GM18870 (cell line): ENCODE measurements at regions not wholly inside any gene's neighbourhood (a gene's known extent, or its start where the extent isn't known, plus 50 kb on each side); places are given as distances from the start of the nearest gene placed in this dataset.

Source experiments
- ATAC-seq: cut with Tn5 transposase; IDR thresholded peaks from one replicate; pipeline ENCODE4 v1.9.1; 2021; ENCODE audit warnings: moderate library complexity; ENCODE audit not compliant: unreplicated experiment

DNA sequence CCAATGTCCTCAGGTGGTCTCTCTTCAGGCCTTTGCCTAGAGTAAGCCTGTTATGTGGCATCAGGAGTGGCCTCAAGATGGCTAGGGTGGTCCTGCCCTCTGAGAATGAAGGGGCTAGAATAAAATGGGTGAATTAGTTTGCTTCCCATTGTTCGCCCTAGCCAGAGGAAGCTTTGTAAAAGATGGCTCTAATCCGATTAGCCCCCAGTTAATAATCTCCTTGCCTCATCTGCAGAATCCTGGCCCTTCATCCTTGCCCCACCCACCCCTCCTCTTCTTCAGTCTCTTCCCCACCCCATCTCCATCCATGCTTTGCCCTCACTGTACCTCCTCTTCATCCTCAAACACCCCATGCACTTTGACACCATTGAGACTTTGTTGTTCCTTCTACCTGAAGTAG is 57.4 kb upstream of the LGALSL start:
- no peak for ATAC-seq

DNA sequence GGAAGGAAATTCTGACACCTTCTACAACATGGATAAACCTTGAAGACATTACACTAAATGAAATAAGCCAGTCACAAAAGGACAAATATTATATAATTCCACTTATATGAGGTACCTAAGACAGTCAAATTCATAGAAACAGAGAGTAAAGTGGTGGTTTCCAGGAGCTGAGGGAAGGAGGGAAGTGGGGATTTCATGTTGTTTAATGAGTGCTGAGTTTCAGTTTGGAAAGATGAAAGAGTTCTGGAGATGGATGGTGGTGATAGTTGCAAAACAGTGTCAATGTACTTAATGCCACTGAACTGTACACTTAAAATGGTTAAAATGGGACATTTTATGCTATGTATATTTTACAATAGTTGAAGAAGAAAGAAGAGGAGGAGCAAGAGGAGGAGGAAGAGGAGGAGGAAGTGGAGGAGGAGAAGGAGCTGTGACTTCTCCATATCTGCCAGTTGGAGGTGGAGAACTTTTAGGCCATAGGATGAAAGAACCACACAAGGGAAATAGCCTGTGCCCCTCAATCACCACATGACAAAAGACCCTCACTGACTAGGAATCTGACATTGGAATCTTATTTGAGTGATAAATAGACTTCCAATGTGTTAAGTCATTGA is 55.3 kb upstream of the LGALSL start:
- no peak for ATAC-seq

DNA sequence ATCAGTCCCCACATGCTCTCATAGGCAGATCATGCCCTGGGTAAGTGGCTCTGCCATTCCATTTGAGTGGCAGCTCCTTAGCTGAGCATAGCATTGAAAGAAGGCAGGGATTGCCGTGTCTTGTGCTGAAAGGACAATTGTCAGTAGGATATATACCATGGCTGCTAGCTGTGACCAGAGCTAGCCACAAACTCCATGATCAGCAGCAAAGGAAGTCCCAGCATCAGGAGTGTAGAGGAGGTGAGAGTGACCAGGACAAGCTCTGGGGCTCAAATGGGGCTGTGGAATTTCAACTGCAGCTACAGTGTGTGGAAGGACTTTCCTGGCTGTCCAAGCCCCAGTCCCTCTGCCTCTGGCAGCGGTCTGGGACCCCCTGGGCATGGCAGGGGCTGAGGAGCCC is 54.4 kb upstream of the LGALSL start:
- ATAC-seq: no peak

DNA sequence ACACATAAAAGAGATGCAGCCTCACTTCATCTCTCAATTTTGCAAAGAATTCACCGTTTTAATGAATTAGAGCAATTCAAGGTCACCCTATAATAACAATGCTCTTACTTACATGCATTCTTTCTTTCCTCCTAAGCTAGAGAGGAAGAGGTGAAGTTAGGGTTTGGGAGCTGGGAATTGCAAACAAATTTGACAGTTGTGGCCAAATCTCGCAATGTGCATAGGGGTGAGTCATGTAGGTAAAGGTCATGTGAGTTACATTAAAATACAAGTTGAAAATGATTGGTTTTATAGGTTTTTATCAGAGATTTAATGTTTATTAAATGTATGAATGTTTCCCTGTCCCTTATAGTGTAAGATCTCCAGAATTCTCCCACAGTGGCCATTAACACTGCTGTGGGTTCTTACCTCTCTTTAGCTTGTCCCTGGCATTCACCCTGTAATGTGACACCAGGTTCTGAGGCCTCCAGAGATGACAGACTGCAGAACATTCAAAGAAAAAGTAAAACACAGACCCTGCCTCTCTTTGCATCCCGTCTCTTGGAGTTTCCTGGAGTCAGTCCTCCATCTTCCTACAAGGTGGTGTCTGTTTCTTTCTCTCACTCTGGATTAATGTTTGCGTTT is 53.7 kb upstream of the LGALSL start:
- ATAC-seq: no peak

DNA sequence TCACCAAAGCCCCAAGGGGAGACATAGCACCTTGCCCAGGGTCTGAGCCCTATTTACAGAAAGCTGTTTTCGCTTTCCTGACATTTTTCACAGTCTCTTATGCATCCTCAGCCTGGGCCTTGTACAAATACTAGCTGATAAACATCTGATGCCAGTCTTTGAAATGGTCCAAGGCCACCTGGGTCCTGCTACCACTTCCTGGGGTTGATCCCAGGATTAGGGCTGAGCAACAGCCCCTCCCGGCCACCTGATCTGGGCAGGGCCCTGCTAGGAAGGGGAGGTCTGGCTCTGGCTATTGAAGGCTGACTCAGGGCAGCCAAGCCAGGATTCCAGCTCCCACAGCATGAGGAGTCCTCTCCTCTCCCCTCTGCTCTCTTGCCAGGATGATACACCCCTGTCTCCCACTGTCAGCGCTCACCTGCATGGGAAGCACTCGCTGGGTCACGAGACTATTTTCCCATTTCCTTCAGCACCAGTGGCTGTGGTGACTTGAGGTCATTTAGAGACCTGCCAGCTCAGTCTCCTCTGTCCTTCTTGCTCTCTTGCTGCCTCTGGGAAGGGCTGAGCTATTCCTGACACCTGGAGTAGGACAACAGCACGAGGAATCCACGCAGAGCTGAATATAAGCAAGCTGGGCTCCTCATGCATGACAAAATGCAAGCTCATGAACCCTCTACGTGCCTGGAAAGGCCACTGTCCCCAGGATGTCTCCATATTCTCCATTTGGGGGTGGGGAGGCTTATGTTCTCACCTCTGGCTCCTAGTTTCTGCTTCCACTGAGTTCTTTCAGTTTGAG is 53.0 kb upstream of the LGALSL start:
- ATAC-seq: no peak

DNA sequence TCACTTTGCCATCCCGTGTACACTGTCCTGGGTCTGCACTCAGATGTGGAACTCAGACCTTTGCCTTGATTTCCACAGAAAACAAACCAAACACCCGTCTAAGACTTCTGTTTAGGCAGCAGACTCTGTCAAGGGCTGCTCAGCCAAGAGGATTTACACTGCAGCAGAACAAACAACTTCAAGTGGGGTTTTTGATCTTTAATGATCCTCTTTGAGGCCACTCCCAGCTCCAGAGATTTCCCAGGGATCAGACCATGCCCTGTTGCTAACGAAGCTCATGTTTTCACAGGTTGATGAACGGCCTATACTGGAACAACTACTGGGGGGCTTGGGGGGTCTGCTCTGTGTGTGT is 52.5 kb upstream of the LGALSL start:
- ATAC-seq: no peak

DNA sequence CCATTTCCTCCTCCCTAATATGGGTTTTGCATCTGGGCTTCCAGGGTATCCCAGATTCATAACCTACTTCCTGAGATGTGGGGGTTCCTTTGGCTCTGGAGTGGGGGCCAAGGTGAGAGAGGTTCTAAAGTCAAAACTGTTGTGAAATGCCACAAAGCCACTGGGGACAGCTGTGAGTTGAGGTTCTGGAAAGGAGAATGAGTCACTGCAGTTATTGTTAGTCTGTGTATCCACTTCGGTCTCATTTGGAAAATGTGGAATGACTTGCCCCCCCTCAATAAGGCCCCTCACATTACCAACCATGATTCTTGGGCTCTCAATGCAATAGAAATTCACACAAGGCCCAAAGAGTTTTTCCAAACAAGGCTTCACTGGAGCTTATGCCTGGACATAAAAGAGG is 51.1 kb upstream of the LGALSL start:
- ATAC-seq: no peak

DNA sequence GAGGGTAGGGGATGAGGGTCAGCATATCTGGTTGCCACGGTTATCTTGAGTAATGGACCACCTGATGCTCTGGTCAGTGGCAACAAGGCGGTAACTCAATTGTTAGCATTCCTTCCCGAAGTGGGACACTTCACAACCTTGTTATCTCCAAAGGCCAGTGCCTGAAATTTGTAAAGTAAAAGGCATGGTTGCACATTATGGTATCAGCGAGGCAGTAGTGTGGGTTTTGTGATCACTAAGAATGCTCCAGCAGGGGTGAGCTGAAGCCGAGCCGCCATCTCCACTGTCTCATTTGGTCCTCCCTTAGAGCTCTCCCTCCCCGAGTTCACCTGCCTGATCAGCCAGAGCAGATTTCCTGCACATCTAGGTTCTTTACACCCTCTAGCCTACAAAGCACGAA is 50.5 kb upstream of the LGALSL start:
- no peak for ATAC-seq

DNA sequence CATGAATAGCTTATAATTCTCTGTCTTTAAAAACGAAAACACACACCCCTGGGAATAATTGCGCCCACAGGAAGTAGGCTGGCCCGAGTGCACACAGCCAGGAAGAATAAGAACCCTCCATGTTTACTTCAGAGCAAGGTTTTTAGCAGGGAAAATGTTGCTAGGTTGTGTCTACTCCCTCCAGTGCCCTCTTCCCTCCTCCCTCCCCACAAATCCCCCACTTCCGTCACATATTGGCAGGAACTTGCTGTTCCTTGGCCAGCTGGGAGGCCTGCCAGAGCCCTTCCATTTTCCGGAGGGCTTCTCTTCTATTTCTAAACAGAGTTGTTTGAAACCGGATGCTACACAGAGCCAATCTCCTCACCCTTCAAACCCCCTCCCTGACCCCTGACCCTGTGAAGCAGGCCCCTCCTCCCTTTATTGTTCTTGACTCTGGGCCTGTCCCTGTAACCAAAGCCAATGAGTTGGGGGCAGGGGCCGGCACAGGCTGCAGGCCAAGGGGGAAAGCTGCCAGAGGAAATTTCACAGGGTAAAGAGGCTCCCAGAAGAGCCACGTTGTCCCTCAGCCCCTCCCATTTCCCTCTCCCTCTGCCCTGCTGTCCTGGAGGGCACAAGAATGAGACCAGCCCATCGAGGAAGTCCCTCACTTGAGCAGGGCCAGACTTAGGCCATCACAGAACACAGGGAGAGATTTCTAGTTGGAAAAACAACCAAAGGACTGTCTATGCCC is 49.8 kb upstream of the LGALSL start:
- ATAC-seq: no peak
